Ishikawa (cell line): ENCODE measurements at regions not wholly inside any gene's neighbourhood (a gene's known extent, or its start where the extent isn't known, plus 50 kb on each side); places are given as distances from the start of the nearest gene placed in this dataset.

Source experiments
- CEBPB ChIP-seq: IDR thresholded peaks from 2 replicates; pipeline ENCODE4 v1.6.1; 2012
- CREB1 ChIP-seq: IDR thresholded peaks from 2 replicates; pipeline ENCODE4 v1.6.1; 2012; ENCODE audit warnings: low read depth
- EGR1 ChIP-seq: IDR thresholded peaks from 2 replicates; pipeline ENCODE4 v1.6.1; 2012
- EP300 ChIP-seq: IDR thresholded peaks from 2 replicates; pipeline ENCODE4 v1.6.1; 2012; ENCODE audit warnings: borderline replicate concordance
- FOXM1 ChIP-seq: IDR thresholded peaks from 2 replicates; pipeline ENCODE4 v1.6.1; 2012; ENCODE audit warnings: low read depth, borderline replicate concordance
- MAX ChIP-seq: IDR thresholded peaks from 2 replicates; pipeline ENCODE4 v1.6.1; 2012
- NFIC ChIP-seq: IDR thresholded peaks from 2 replicates; pipeline ENCODE4 v1.6.1; 2012
- RAD21 ChIP-seq: IDR thresholded peaks from 2 replicates; pipeline ENCODE4 v1.6.1; 2012; ENCODE audit warnings: low read depth
- REST ChIP-seq: IDR thresholded peaks from 2 replicates; pipeline ENCODE4 v1.6.1; 2012; ENCODE audit warnings: low read depth, mild to moderate bottlenecking
- TAF1 ChIP-seq: IDR thresholded peaks from 2 replicates; pipeline ENCODE4 v1.6.1; 2012; ENCODE audit warnings: low read depth, mild to moderate bottlenecking
- TCF12 ChIP-seq: IDR thresholded peaks from 2 replicates; pipeline ENCODE4 v1.6.1; 2012; ENCODE audit warnings: low read depth
- TEAD4 ChIP-seq: IDR thresholded peaks from 2 replicates; pipeline ENCODE4 v1.6.1; 2012
- YY1 ChIP-seq: IDR thresholded peaks from 2 replicates; pipeline ENCODE4 v1.6.1; 2012; ENCODE audit warnings: low read depth
- ZBTB7A ChIP-seq: IDR thresholded peaks from 2 replicates; pipeline ENCODE4 v1.6.1; 2012; ENCODE audit warnings: low read depth

GRCh38 chr2:58862244-58862643 is 621.1 kb upstream of the FANCL start:
- no peak for TF ChIP-seq FOXM1
- no peak for TF ChIP-seq EP300
- TF ChIP-seq YY1: no peak
- TF ChIP-seq CEBPB: no peak
- TF ChIP-seq ZBTB7A: no peak
- no peak for TF ChIP-seq RAD21
- TF ChIP-seq TCF12: no peak
- no peak for TF ChIP-seq TAF1
- TF ChIP-seq EGR1: no peak
- no peak for TF ChIP-seq REST
- TF ChIP-seq MAX: no peak
- no peak for TF ChIP-seq NFIC
- TF ChIP-seq CREB1: no peak
- no peak for TF ChIP-seq TEAD4
